Natural killer cell (primary cell): ENCODE measurements at regions not wholly inside any gene's neighbourhood (a gene's known extent, or its start where the extent isn't known, plus 50 kb on each side); places are given as distances from the start of the nearest gene placed in this dataset.

Experiments used
- ATAC-seq, 3 donors: fragments of 150-1000 bp in 2 of 3; fragments of 200-7000 bp in 1 of 3; cut with Tn5 transposase; 1 replicate in 1 of 3; 2 replicates in 2 of 3; pipeline ENCODE4 v1.10.0; 2021; ENCODE audit warnings: mild to moderate bottlenecking in 2 of 3, moderate library complexity in 2 of 3
- DNase-seq, 2 donors: peaks; one replicate each; pipeline versions ENCODE4 v3.0.0 to v3.0.0-alpha.2; 2013 to 2021; ENCODE audit warnings: mixed read lengths in 1 of 2
- H3K27ac ChIP-seq: one replicate; pipeline ENCODE4 v1.5.1; 2013; ENCODE audit warnings: mild to moderate bottlenecking, low read length
- H3K27me3 ChIP-seq: one replicate; pipeline ENCODE4 v1.6.1; 2013; ENCODE audit warnings: low read length; ENCODE audit not compliant: control insufficient read depth, insufficient read depth
- H3K36me3 ChIP-seq: one replicate; pipeline ENCODE4 v1.6.1; 2013; ENCODE audit warnings: low read length; ENCODE audit not compliant: control insufficient read depth, insufficient read depth
- H3K4me1 ChIP-seq: one replicate; pipeline ENCODE4 v1.6.1; 2013; ENCODE audit warnings: low read length; ENCODE audit not compliant: control insufficient read depth, insufficient read depth
- H3K4me3 ChIP-seq: one replicate; pipeline ENCODE4 v1.5.1; 2013; ENCODE audit warnings: low read length
- H3K9me3 ChIP-seq: one replicate; pipeline ENCODE4 v1.6.1; 2013; ENCODE audit warnings: low read length; ENCODE audit not compliant: control insufficient read depth, insufficient read depth
- H3K27ac Mint-ChIP-seq, 2 donors: one replicate each; pipeline ENCODE4 v1.8.0; 2022; ENCODE audit warnings: mild to moderate bottlenecking in 2 of 2, mixed read lengths in 2 of 2, moderate library complexity in 1 of 2
- H3K27me3 Mint-ChIP-seq, 2 donors: one replicate each; pipeline ENCODE4 v1.8.0; 2022; ENCODE audit warnings: low read depth in 2 of 2, mixed read lengths in 2 of 2
- H3K36me3 Mint-ChIP-seq: one replicate; pipeline ENCODE4 v1.8.0; 2022; ENCODE audit warnings: mixed read lengths
- H3K4me1 Mint-ChIP-seq, 2 donors: one replicate each; pipeline ENCODE4 v1.8.0; 2022; ENCODE audit warnings: mixed read lengths in 2 of 2
- H3K4me3 Mint-ChIP-seq: one replicate; pipeline ENCODE4 v1.8.0; 2022; ENCODE audit warnings: mild to moderate bottlenecking, moderate library complexity, mixed read lengths
- H3K9me3 Mint-ChIP-seq, 2 donors: one replicate each; pipeline ENCODE4 v1.8.0; 2022; ENCODE audit warnings: mixed read lengths in 2 of 2
- CTCF ChIP-seq: fragments of 200-600 bp; IDR thresholded peaks from one replicate; pipeline ENCODE4 v1.8.0; 2022; ENCODE audit warnings: antibody characterized with exemption
- WGBS: methylation state at CpG from one replicate; pipeline ENCODE4 v1.1.7; 2013; ENCODE audit warnings: missing lambda C conversion rate; ENCODE audit not compliant: insufficient coverage; 5-methylcytosine and 5-hydroxymethylcytosine counted together
- intact Hi-C: fragments of 100-400 bp; cut with micrococcal nuclease; formaldehyde crosslinking; loops from one replicate; pipeline ENCODE4 v1.14.2; 2022

- no peak overlapping the region for H3K4me3 Mint-ChIP-seq
- no peaks in the 10 kb centered on the region for H3K4me1 ChIP-seq
- no peaks in the 10 kb centered on the region for H3K27me3 Mint-ChIP-seq
- no peak overlapping the region for H3K4me3 ChIP-seq
- no peak overlapping the region for H3K27ac ChIP-seq
- DNase-seq = no peak
- 100% methylated on average over 1 of the region's 1 CpG for WGBS
- no peaks in the 10 kb centered on the region for H3K9me3 Mint-ChIP-seq
- H3K4me1 Mint-ChIP-seq = no peaks in the 10 kb centered on the region
- H3K36me3 ChIP-seq = no peaks in the 10 kb centered on the region
- no peak for TF ChIP-seq CTCF
- H3K9me3 ChIP-seq = no peaks in the 10 kb centered on the region
- no peaks in the 10 kb centered on the region for H3K36me3 Mint-ChIP-seq
- no peaks in the 10 kb centered on the region for H3K27me3 ChIP-seq
- ATAC-seq = no peak
- intact Hi-C loops = no loop called here
- no peak overlapping the region for H3K27ac Mint-ChIP-seq
Measured at GRCh38 chr18:75936862-75937261, 509.4 kb upstream of the SMIM21 start.

GRCh38 chr18:75931079-75931478 is 503.6 kb upstream of the SMIM21 start:
- Histone ChIP-seq H3K27ac (no peak overlapping the region), H3K4me3 (no peak overlapping the region), H3K36me3 (no peaks in the 10 kb centered on the region), H3K27me3 (no peaks in the 10 kb centered on the region), H3K9me3 (no peaks in the 10 kb centered on the region), H3K4me1 (no peaks in the 10 kb centered on the region)
- H3K4me1 Mint-ChIP-seq = no peaks in the 10 kb centered on the region
- intact Hi-C loops = no loop called here
- DNase-seq (no peak), ATAC-seq (no peak)
- H3K36me3 Mint-ChIP-seq = no peaks in the 10 kb centered on the region
- 100% methylated on average over 2 of the region's 2 CpGs for WGBS
- H3K27ac Mint-ChIP-seq = no peak overlapping the region
- no peak overlapping the region for H3K4me3 Mint-ChIP-seq
- peaks cover 0 to 8% of the 10 kb centered on the region in 2 donors for H3K27me3 Mint-ChIP-seq
- no peaks in the 10 kb centered on the region for H3K9me3 Mint-ChIP-seq
- no peak for TF ChIP-seq CTCF

- Mint-ChIP-seq H3K9me3 (no peaks in the 10 kb centered on the region), H3K27ac (no peak overlapping the region), H3K36me3 (no peaks in the 10 kb centered on the region), H3K27me3 (peaks cover 0 to 8% of the 10 kb centered on the region in 2 donors), H3K4me3 (no peak overlapping the region), H3K4me1 (no peaks in the 10 kb centered on the region)
- Histone ChIP-seq H3K4me1 (no peaks in the 10 kb centered on the region), H3K9me3 (no peaks in the 10 kb centered on the region), H3K27ac (no peak overlapping the region), H3K4me3 (no peak overlapping the region), H3K27me3 (no peaks in the 10 kb centered on the region), H3K36me3 (no peaks in the 10 kb centered on the region)
- TF ChIP-seq CTCF = no peak
- intact Hi-C loops = no loop called here
- WGBS = 78% methylated on average over 2 of the region's 2 CpGs
- ATAC-seq (no peak), DNase-seq (no peak)
Measured at GRCh38 chr18:75928706-75929105, 501.2 kb upstream of the SMIM21 start.

- Histone ChIP-seq H3K27me3 (no peaks in the 10 kb centered on the region), H3K27ac (no peak overlapping the region), H3K9me3 (no peaks in the 10 kb centered on the region), H3K36me3 (no peaks in the 10 kb centered on the region), H3K4me1 (no peaks in the 10 kb centered on the region), H3K4me3 (no peak overlapping the region)
- peaks cover 0 to 2% of the 10 kb centered on the region in 2 donors for H3K9me3 Mint-ChIP-seq
- no peak overlapping the region for H3K27ac Mint-ChIP-seq
- intact Hi-C loops = no loop called here
- no peaks in the 10 kb centered on the region for H3K36me3 Mint-ChIP-seq
- no peak overlapping the region for H3K4me3 Mint-ChIP-seq
- H3K4me1 Mint-ChIP-seq = no peaks in the 10 kb centered on the region
- WGBS = 91% methylated on average over 5 of the region's 5 CpGs
- ATAC-seq (no peak), DNase-seq (no peak)
- peaks cover 0 to 14% of the 10 kb centered on the region in 2 donors for H3K27me3 Mint-ChIP-seq
- no peak for TF ChIP-seq CTCF
Measured at GRCh38 chr18:75927791-75928190, 500.3 kb upstream of the SMIM21 start.
